ENCODE measurements at regions not wholly inside any gene's neighbourhood (a gene's known extent, or its start where the extent isn't known, plus 50 kb on each side); places are given as distances from the start of the nearest gene placed in this dataset.

- Histone ChIP-seq H3K36me3 (replicated peaks; ENCODE audit: insufficient read depth, low read length) (no peaks in the 10 kb centered on the region), H3K27ac (ENCODE audit: low read length) (no peak overlapping the region), H3K79me2 (ENCODE audit: low read length) (no peaks in the 10 kb centered on the region), H3K9me2 (replicated peaks; ENCODE audit: insufficient read depth, low read length) (no peaks in the 10 kb centered on the region), H4K20me1 (ENCODE audit: insufficient read depth, low read length) (no peaks in the 10 kb centered on the region), H3K9me3 (replicated peaks; ENCODE audit: insufficient read depth, low read length) (no peaks in the 10 kb centered on the region), H3K4me1 (ENCODE audit: low read length) (no peaks in the 10 kb centered on the region), H3K4me3 (ENCODE audit: low read length) (no peak overlapping the region), H3K4me2 (ENCODE audit: low read depth, low read length) (no peak overlapping the region), H2AFZ (ENCODE audit: low read length) (no peak overlapping the region), H3K9ac (ENCODE audit: low read length) (no peak overlapping the region), H3K27me3 (replicated peaks; ENCODE audit: insufficient read depth, low read length) (no peaks in the 10 kb centered on the region), H3F3A (ENCODE audit: insufficient read depth, low read length) (no peaks in the 10 kb centered on the region)
- TF ChIP-seq EZH2phosphoT487 (IDR thresholded peaks at IDR 0.05; ENCODE audit: low read length) (no peak), EZH2 (optimal IDR thresholded peaks at IDR 0.05; ENCODE audit: low read depth, low read length) (no peak)
- TF ChIP-seq, protein P1, sequence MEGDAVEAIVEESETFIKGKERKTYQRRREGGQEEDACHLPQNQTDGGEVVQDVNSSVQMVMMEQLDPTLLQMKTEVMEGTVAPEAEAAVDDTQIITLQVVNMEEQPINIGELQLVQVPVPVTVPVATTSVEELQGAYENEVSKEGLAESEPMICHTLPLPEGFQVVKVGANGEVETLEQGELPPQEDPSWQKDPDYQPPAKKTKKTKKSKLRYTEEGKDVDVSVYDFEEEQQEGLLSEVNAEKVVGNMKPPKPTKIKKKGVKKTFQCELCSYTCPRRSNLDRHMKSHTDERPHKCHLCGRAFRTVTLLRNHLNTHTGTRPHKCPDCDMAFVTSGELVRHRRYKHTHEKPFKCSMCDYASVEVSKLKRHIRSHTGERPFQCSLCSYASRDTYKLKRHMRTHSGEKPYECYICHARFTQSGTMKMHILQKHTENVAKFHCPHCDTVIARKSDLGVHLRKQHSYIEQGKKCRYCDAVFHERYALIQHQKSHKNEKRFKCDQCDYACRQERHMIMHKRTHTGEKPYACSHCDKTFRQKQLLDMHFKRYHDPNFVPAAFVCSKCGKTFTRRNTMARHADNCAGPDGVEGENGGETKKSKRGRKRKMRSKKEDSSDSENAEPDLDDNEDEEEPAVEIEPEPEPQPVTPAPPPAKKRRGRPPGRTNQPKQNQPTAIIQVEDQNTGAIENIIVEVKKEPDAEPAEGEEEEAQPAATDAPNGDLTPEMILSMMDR (IDR thresholded peaks at IDR 0.05; ENCODE audit: low read length), result no peak
- no peak for DNase-seq
Measured at GRCh38 chr2:59627599-59627998, 925.9 kb downstream of the BCL11A start.

- H3K27ac ChIP-seq (ENCODE audit: low read length), result no peak overlapping the region
- no peaks in the 10 kb centered on the region for H3K4me1 ChIP-seq (ENCODE audit: low read length)
- H3F3A ChIP-seq (ENCODE audit: insufficient read depth, low read length), result no peaks in the 10 kb centered on the region
- H3K9me3 ChIP-seq (replicated peaks; ENCODE audit: insufficient read depth, low read length), result no peaks in the 10 kb centered on the region
- no peak for TF ChIP-seq EZH2phosphoT487 (IDR thresholded peaks at IDR 0.05; ENCODE audit: low read length)
- TF ChIP-seq EZH2 (optimal IDR thresholded peaks at IDR 0.05; ENCODE audit: low read depth, low read length), result no peak
- TF ChIP-seq, protein P1 (IDR thresholded peaks at IDR 0.05; ENCODE audit: low read length), result no peak
- H2AFZ ChIP-seq (ENCODE audit: low read length), result no peak overlapping the region
- no peak for DNase-seq
- H3K27me3 ChIP-seq (replicated peaks; ENCODE audit: insufficient read depth, low read length), result no peaks in the 10 kb centered on the region
- H3K4me2 ChIP-seq (ENCODE audit: low read depth, low read length), result no peak overlapping the region
- no peaks in the 10 kb centered on the region for H3K9me2 ChIP-seq (replicated peaks; ENCODE audit: insufficient read depth, low read length)
- H3K36me3 ChIP-seq (replicated peaks; ENCODE audit: insufficient read depth, low read length), result no peaks in the 10 kb centered on the region
- H3K9ac ChIP-seq (ENCODE audit: low read length), result no peak overlapping the region
- H4K20me1 ChIP-seq (ENCODE audit: insufficient read depth, low read length), result no peaks in the 10 kb centered on the region
- H3K79me2 ChIP-seq (ENCODE audit: low read length), result no peaks in the 10 kb centered on the region
- no peak overlapping the region for H3K4me3 ChIP-seq (ENCODE audit: low read length)
Measured at GRCh38 chr2:59622599-59623308, 930.7 kb downstream of the BCL11A start.

DNA sequence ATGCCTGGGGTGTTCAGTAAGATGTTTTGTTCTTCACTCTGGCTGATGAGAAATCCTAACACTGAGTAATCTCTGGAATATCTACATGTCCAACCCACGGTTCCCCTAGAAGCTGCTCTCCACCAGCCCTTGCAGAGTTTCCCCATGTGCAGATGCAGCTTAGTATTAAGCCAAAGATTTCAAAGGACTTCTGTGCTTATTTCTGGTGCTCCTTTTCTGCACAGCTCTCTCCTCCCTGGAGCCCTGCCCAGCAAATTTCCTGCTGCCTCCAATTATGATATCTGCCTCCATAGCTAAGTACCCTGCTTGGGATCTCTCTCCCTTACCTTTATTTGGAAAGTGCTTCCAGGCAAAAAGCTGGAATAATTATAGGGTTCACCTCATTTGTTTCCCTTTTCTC lies 949.3 kb downstream of the BCL11A start:
- Histone ChIP-seq H3K27me3 (replicated peaks; ENCODE audit: insufficient read depth, low read length) (no peaks in the 10 kb centered on the region), H3F3A (ENCODE audit: insufficient read depth, low read length) (no peaks in the 10 kb centered on the region), H3K4me3 (ENCODE audit: low read length) (no peak overlapping the region), H3K79me2 (ENCODE audit: low read length) (no peaks in the 10 kb centered on the region), H3K27ac (ENCODE audit: low read length) (no peak overlapping the region), H2AFZ (ENCODE audit: low read length) (no peak overlapping the region), H3K9me2 (replicated peaks; ENCODE audit: insufficient read depth, low read length) (no peaks in the 10 kb centered on the region), H3K36me3 (replicated peaks; ENCODE audit: insufficient read depth, low read length) (no peaks in the 10 kb centered on the region), H3K4me2 (ENCODE audit: low read depth, low read length) (no peak overlapping the region), H3K9ac (ENCODE audit: low read length) (no peak overlapping the region), H4K20me1 (ENCODE audit: insufficient read depth, low read length) (no peaks in the 10 kb centered on the region), H3K4me1 (ENCODE audit: low read length) (no peaks in the 10 kb centered on the region), H3K9me3 (replicated peaks; ENCODE audit: insufficient read depth, low read length) (no peaks in the 10 kb centered on the region)
- no peak for DNase-seq
- TF ChIP-seq EZH2phosphoT487 (IDR thresholded peaks at IDR 0.05; ENCODE audit: low read length) (no peak), EZH2 (optimal IDR thresholded peaks at IDR 0.05; ENCODE audit: low read depth, low read length) (no peak)
- TF ChIP-seq, protein P1 (IDR thresholded peaks at IDR 0.05; ENCODE audit: low read length), result no peak

Data from MM.1S (cell line).